ENCODE measurements at regions not wholly inside any gene's neighbourhood (a gene's known extent, or its start where the extent isn't known, plus 50 kb on each side); places are given as distances from the start of the nearest gene placed in this dataset.

DNA sequence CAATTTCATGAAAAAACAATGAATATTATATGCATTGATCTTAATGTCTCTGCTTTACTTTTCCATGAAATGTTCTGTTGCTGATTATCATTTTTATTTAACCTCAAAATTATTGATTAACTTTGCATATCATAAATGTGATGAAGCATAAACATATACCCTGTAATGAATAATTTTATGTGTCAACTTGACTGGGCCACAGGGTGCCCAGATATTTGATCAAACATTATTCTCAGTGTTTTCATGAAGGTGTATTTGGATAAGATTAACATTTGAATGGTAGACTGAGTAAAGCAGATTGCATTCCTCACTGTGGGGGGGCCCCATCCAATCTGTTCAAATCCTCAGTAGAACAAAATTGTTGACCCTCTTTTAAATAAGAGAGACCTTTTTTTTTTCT is 265.2 kb downstream of the CENPW start:
- TF ChIP-seq, protein P1, sequence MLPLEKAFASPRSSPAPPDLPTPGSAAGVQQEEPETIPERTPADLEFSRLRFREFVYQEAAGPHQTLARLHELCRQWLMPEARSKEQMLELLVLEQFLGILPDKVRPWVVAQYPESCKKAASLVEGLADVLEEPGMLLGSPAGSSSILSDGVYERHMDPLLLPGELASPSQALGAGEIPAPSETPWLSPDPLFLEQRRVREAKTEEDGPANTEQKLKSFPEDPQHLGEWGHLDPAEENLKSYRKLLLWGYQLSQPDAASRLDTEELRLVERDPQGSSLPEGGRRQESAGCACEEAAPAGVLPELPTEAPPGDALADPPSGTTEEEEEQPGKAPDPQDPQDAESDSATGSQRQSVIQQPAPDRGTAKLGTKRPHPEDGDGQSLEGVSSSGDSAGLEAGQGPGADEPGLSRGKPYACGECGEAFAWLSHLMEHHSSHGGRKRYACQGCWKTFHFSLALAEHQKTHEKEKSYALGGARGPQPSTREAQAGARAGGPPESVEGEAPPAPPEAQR (tag by site-specific recombination; IDR thresholded peaks at IDR 0.05) = no peak
- no peak for TF ChIP-seq KLF1 (tag by site-specific recombination; IDR thresholded peaks at IDR 0.05)
- TF ChIP-seq, protein P2, sequence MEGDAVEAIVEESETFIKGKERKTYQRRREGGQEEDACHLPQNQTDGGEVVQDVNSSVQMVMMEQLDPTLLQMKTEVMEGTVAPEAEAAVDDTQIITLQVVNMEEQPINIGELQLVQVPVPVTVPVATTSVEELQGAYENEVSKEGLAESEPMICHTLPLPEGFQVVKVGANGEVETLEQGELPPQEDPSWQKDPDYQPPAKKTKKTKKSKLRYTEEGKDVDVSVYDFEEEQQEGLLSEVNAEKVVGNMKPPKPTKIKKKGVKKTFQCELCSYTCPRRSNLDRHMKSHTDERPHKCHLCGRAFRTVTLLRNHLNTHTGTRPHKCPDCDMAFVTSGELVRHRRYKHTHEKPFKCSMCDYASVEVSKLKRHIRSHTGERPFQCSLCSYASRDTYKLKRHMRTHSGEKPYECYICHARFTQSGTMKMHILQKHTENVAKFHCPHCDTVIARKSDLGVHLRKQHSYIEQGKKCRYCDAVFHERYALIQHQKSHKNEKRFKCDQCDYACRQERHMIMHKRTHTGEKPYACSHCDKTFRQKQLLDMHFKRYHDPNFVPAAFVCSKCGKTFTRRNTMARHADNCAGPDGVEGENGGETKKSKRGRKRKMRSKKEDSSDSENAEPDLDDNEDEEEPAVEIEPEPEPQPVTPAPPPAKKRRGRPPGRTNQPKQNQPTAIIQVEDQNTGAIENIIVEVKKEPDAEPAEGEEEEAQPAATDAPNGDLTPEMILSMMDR (tag by site-specific recombination; IDR thresholded peaks at IDR 0.05) = no peak
- no peak for TF ChIP-seq KLF16 (tag by site-specific recombination; IDR thresholded peaks at IDR 0.05)
- TF ChIP-seq, protein P3, sequence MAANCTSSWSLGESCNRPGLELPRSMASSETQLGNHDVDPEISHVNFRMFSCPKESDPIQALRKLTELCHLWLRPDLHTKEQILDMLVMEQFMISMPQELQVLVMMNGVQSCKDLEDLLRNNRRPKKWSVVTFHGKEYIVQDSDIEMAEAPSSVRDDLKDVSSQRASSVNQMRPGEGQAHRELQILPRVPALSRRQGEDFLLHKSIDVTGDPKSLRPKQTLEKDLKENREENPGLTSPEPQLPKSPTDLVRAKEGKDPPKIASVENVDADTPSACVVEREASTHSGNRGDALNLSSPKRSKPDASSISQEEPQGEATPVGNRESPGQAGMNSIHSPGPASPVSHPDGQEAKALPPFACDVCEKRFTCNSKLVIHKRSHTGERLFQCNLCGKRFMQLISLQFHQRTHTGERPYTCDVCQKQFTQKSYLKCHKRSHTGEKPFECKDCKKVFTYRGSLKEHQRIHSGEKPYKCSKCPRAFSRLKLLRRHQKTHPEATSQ (tag by site-specific recombination; IDR thresholded peaks at IDR 0.05) = no peak
- TF ChIP-seq ZNF394 (tag by site-specific recombination; IDR thresholded peaks at IDR 0.05; ENCODE audit: borderline replicate concordance) = no peak
- no peak for TF ChIP-seq SP7 (tag by site-specific recombination; IDR thresholded peaks at IDR 0.05)
- TF ChIP-seq ZSCAN16 (tag by site-specific recombination; IDR thresholded peaks at IDR 0.05) = no peak
- TF ChIP-seq, protein P4, sequence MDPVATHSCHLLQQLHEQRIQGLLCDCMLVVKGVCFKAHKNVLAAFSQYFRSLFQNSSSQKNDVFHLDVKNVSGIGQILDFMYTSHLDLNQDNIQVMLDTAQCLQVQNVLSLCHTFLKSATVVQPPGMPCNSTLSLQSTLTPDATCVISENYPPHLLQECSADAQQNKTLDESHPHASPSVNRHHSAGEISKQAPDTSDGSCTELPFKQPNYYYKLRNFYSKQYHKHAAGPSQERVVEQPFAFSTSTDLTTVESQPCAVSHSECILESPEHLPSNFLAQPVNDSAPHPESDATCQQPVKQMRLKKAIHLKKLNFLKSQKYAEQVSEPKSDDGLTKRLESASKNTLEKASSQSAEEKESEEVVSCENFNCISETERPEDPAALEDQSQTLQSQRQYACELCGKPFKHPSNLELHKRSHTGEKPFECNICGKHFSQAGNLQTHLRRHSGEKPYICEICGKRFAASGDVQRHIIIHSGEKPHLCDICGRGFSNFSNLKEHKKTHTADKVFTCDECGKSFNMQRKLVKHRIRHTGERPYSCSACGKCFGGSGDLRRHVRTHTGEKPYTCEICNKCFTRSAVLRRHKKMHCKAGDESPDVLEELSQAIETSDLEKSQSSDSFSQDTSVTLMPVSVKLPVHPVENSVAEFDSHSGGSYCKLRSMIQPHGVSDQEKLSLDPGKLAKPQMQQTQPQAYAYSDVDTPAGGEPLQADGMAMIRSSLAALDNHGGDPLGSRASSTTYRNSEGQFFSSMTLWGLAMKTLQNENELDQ (tag by site-specific recombination; IDR thresholded peaks at IDR 0.05; ENCODE audit: low read depth) = no peak

All from HEK293 (cell line).